IPS DF 6.9 (cell line): ENCODE measurements at regions not wholly inside any gene's neighbourhood (a gene's known extent, or its start where the extent isn't known, plus 50 kb on each side); places are given as distances from the start of the nearest gene placed in this dataset.

Experiments used
- DNase-seq: peaks from one replicate; pipeline ENCODE4 v3.0.0-alpha.2; 2013; ENCODE audit warnings: low read depth, low spot score
- H3K27ac ChIP-seq: one replicate; pipeline ENCODE4 v1.5.1; 2013; ENCODE audit warnings: low read length, control low read depth
- H3K27me3 ChIP-seq: 2 replicates; pipeline ENCODE4 v1.6.1; 2013; ENCODE audit warnings: mild to moderate bottlenecking, low read length; ENCODE audit not compliant: control insufficient read depth, insufficient read depth
- H3K36me3 ChIP-seq: 2 replicates; pipeline ENCODE4 v1.6.1; 2013; ENCODE audit warnings: low read length; ENCODE audit not compliant: control insufficient read depth, insufficient read depth
- H3K4me1 ChIP-seq: 2 replicates; pipeline ENCODE4 v1.6.1; 2013; ENCODE audit warnings: low read length; ENCODE audit not compliant: control insufficient read depth, insufficient read depth
- H3K4me3 ChIP-seq: 2 replicates; pipeline ENCODE4 v1.5.1; 2013; ENCODE audit warnings: mild to moderate bottlenecking, low read length
- H3K9me3 ChIP-seq: 2 replicates; pipeline ENCODE4 v1.6.1; 2013; ENCODE audit warnings: low read length, inconsistent platforms; ENCODE audit not compliant: control insufficient read depth, insufficient read depth
- WGBS: extraction: QIAGEN DNeasy Blood & Tissue Kit; methylation state at CpG from one replicate; pipeline ENCODE4 v1.1.7; 2013; ENCODE audit warnings: mixed read lengths, missing lambda C conversion rate; ENCODE audit not compliant: insufficient read length, insufficient coverage; 5-methylcytosine and 5-hydroxymethylcytosine counted together

DNA sequence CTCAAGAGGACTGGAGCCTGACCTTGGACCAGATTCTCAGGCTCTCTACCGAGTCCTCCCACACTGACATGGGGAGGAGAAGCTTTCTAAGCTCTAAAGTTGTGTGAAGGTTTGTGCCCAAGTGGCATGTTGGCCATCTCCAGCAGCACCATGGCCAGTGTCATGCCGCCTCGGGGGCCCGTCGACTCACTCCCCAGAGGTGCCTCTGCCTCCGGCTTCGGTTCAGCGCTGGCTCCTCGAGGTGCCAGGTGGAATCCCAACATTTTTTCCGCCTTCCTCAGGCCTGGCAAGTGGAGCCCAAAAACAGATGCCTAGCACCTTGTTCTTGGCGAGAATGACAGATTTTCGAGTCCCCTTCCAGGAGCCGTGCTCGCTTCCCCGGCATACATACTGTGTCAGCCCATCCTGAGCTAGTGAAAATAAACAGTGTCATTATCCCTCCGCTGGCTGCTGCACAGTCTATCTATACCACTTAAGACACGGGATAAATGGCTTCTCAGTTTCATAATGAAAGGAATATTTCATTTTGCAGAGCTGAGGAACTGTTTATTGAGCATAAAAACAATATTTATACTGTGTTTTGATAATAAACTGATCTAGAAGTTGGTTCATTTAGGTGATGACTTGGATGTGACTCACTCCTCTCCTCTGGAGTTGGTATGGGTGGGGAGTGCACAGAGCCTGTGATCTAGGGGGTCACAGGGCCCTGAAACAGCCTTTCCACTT, 328.5 kb upstream of the TLE3 start:
- Histone ChIP-seq H3K27ac (no peak overlapping the region), H3K4me3 (no peak overlapping the region)
- WGBS, result no CpG with 5 or more reads among the region's 17 CpGs

DNA sequence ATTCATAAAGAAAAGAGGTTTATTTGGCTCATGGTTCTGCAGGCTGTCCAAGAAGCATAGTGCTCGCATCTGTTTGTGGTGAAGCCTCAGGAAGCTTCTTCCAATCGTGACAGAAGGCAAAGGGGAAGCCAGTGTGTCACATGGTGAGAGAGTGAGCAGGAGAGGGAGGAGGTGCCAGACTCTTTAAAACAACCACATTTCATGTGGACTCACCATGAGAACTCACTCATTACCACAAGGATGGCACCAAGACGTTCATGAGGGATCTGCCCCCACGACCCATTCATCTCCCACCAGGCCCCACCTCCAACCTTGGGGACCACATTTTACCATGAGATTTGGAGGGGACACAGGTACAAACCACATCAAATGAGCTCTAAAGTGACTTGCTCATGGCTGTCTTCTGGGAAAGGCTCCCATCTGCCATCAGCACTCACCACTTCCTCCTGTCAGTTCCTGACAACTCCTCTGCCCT, 327.3 kb upstream of the TLE3 start:
- Histone ChIP-seq H3K27me3 (no peaks in the 10 kb centered on the region), H3K27ac (no peak overlapping the region), H3K4me1 (no peaks in the 10 kb centered on the region), H3K9me3 (no peaks in the 10 kb centered on the region), H3K36me3 (no peaks in the 10 kb centered on the region), H3K4me3 (no peak overlapping the region)
- no peak for DNase-seq
- no CpG with 5 or more reads among the region's 4 CpGs for WGBS

More for the DNA sequence above, 328.5 kb upstream of the TLE3 start:
- no peaks in the 10 kb centered on the region for H3K36me3 ChIP-seq
- H3K27me3 ChIP-seq, result no peaks in the 10 kb centered on the region
- no peaks in the 10 kb centered on the region for H3K4me1 ChIP-seq
- no peak for DNase-seq
- H3K9me3 ChIP-seq, result no peaks in the 10 kb centered on the region

DNA sequence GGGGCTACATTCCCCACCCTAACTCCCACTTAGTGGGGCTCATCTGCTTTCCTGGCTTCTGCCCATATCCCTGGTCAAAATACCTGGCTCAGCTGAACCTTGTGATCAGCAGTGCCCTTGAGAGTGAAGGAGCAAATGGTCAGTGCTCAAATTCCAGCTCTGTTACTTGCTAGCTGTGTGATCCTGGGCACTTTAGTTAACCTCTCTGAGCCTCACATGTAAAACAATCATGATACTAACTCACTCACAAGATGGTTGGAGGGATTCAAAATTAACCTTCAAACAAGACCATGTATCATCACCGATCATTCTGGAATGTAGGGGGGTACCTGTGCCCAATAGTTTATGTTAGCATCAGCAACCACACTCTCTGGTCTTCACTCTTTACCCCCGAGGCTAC, 325.6 kb upstream of the TLE3 start:
- WGBS, result no CpG with 5 or more reads among the region's 2 CpGs
- Histone ChIP-seq H3K27me3 (no peaks in the 10 kb centered on the region), H3K4me1 (no peaks in the 10 kb centered on the region), H3K4me3 (no peak overlapping the region), H3K36me3 (no peaks in the 10 kb centered on the region), H3K27ac (no peak overlapping the region), H3K9me3 (no peaks in the 10 kb centered on the region)
- DNase-seq, result no peak

DNA sequence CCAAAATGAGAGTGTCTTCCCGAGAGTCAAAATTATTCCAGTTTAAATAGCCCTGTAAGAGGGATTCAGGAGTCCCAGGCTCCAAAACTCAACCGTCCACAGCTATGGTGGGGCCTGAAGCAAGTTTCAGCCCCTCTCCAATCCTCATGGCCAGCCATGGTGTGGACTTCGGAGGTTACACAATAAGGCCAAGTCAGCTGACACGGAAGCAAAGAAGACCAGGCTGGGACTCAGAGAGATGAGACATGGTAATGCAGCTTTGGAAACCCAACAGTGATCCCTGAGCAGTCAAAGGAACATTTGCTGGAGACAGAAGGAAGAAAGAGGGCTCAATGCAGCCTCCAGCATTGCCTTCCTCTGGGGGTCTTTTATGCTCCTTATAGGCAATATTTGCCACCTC, 324.6 kb upstream of the TLE3 start:
- no peak for DNase-seq
- H3K9me3 ChIP-seq, result no peaks in the 10 kb centered on the region
- H3K4me1 ChIP-seq, result no peaks in the 10 kb centered on the region
- H3K36me3 ChIP-seq, result no peaks in the 10 kb centered on the region
- no peak overlapping the region for H3K27ac ChIP-seq
- no CpG with 5 or more reads among the region's 4 CpGs for WGBS
- no peak overlapping the region for H3K4me3 ChIP-seq
- no peaks in the 10 kb centered on the region for H3K27me3 ChIP-seq

DNA sequence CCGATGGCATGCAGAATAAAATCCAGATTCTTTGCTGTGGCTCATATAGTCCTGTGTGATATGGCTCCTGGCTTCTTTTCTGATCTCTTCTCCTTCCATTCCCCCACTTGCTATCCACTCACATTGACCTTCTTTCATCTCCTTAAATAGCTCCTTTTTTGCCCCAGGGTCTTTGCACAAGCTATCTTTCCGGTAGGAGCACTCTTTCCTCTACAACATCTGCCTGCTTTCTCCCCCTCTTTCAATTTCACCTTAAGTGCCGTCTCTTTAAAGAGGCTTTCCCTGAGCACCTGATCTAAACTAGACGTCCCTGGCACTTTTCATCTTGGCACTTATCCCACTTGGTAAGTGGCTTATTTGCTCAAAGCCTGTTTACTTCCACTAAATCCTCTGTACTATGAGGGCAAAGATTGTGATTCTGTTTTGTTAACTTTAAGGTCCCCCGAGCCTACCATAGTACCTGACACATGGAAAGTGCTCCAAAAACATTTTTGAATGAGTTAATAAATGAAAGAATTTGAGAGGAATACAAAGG, 323.3 kb upstream of the TLE3 start:
- Histone ChIP-seq H3K27me3 (no peaks in the 10 kb centered on the region), H3K9me3 (no peaks in the 10 kb centered on the region), H3K36me3 (no peaks in the 10 kb centered on the region), H3K4me1 (no peaks in the 10 kb centered on the region), H3K27ac (no peak overlapping the region), H3K4me3 (no peak overlapping the region)
- WGBS, result no CpG with 5 or more reads among the region's 5 CpGs
- DNase-seq, result no peak

DNA sequence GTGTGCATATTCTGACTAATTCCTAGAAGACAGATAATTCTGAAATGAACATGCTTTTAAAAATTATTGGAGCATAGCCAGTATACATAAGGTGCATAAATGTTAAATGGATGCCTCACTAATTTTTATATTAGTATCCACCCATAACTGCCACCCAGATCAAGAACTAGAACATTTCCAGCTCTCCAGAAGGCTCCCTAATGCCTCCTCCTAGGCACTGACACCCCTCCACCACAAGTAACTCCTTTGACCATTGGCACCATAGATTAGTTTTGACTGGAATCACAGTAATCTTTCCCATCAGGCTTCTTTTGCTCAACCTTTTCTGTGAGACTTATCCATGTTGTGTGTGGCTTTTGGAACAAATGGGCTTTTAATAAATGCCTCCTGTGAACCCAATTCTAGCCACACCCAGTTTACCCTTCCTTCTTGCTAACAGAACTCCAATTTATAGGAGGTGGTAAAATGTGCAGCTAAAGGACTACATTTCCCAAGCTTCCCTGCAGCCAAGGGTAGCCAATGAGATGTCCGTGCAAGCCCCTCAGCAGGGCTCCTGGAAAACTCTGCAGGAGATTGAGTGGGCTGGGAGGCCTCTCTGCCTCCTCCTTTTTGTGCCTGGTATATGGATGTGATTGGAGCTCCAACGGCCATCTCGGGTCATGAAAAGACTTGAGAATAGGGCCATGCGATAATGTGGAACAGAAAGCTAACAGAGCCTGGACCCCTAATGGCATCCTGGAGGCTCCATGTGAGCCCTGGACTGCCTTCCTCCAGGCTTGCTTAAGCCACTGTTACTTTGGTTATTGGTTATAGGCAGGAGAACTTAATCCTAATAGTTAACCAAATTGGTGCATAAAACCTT, 322.6 kb upstream of the TLE3 start:
- H3K27ac ChIP-seq, result no peak overlapping the region
- DNase-seq, result no peak
- H3K27me3 ChIP-seq, result no peaks in the 10 kb centered on the region

DNA sequence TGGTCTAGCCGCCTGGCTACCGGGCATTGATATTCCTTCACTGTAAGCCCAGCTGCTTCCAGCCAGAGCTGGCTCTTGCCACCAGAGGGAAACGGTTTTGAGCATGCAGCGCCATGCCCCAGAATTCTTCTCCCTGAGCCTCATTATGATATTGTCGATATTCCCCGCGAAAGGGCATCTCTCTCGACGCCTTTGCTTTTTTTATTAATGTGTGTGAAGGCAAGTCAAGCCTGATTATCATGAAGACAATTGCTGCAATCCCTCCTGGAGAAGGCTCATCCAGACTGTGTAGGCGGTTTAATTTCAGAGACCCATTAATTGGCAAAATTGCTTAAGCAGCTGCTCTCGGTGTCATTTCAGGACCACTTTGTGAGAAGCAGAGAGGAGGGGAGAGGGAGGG, 321.2 kb upstream of the TLE3 start:
- no peak for DNase-seq
- H3K27me3 ChIP-seq, result no peaks in the 10 kb centered on the region
- WGBS, result no CpG with 5 or more reads among the region's 11 CpGs
- H3K36me3 ChIP-seq, result no peaks in the 10 kb centered on the region
- H3K4me3 ChIP-seq, result no peak overlapping the region
- no peaks in the 10 kb centered on the region for H3K9me3 ChIP-seq
- no peaks in the 10 kb centered on the region for H3K4me1 ChIP-seq
- no peak overlapping the region for H3K27ac ChIP-seq

More for the DNA sequence above, 322.6 kb upstream of the TLE3 start:
- Histone ChIP-seq H3K4me1 (no peaks in the 10 kb centered on the region), H3K36me3 (no peaks in the 10 kb centered on the region), H3K4me3 (no peak overlapping the region), H3K9me3 (no peaks in the 10 kb centered on the region)
- WGBS, result no CpG with 5 or more reads among the region's 4 CpGs

DNA sequence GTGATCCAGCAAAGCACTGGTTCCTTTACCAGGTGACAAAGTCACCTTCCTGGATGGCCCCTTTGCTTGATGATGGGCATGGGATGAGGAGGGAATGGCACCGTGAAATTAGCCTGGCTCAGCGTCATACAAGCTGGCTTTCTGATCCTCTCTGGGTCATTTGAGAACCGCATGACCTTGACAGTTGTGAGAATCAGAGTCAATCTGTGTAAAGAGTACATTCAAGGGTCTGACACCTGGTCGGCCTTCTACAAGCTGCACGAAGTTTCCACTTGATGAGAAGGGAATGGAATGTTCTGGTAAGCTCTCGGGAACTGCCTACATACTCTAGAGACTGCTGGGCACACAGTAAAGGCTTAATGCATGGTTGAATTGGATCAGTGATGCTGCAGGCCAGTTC, 319.8 kb upstream of the TLE3 start:
- Histone ChIP-seq H3K27ac (no peak overlapping the region), H3K27me3 (no peaks in the 10 kb centered on the region), H3K4me1 (peaks cover 2% of the 10 kb centered on the region; the same call in 1 of the 2 replicates), H3K4me3 (no peak overlapping the region), H3K36me3 (no peaks in the 10 kb centered on the region), H3K9me3 (no peaks in the 10 kb centered on the region)
- DNase-seq, result no peak
- no CpG with 5 or more reads among the region's 6 CpGs for WGBS

DNA sequence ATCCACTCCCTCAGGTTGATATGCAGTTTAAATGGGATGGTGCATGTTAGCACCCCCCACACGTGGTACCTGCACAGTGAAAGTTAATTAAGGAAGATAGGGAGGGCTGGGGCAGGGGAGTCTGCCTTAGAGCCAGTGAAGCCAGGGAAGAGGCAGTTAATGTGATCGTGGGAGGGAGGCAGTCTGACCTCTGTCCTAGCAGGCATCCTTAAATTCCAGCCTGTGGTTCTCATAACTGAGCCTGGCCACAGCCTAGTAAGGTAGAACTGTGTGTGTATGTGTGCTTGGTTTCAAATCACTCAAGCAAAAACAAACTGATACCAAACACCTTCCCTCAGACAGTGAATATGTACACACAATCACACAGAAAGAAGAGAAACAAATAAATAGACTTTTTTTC, 319.1 kb upstream of the TLE3 start:
- Histone ChIP-seq H3K9me3 (no peaks in the 10 kb centered on the region), H3K4me1 (peaks cover 2% of the 10 kb centered on the region; the same call in 1 of the 2 replicates), H3K36me3 (no peaks in the 10 kb centered on the region), H3K4me3 (no peak overlapping the region), H3K27ac (no peak overlapping the region), H3K27me3 (no peaks in the 10 kb centered on the region)
- WGBS, result no CpG with 5 or more reads among the region's 2 CpGs
- no peak for DNase-seq

DNA sequence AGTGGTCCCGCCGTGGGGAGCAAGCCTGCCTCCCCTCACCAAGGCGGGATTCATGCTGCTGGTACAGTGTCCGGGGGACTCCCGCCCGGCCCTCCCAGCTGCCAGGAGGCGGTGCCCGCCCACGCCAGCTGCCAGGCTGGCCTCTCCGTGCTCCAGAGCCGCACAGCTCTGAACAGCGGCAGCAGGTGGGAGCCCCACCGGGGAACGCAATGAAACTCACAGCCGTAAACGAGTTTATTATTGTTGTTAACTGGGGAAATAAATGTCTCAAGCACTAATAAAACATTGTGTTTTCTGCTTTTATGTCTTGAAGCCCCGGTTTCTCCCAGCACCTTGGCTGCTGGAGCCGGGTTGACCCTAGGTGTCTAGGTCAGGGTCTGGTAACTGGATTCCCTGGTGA, 317.7 kb upstream of the TLE3 start:
- Histone ChIP-seq H3K36me3 (no peaks in the 10 kb centered on the region), H3K27ac (no peak overlapping the region), H3K27me3 (no peaks in the 10 kb centered on the region), H3K4me1 (peaks cover 2% of the 10 kb centered on the region; the same call in 1 of the 2 replicates), H3K4me3 (no peak overlapping the region; the same call in 1 of the 2 replicates), H3K9me3 (no peaks in the 10 kb centered on the region)
- DNase-seq, result no peak
- no CpG with 5 or more reads among the region's 18 CpGs for WGBS
